ENCODE measurements at regions not wholly inside any gene's neighbourhood (a gene's known extent, or its start where the extent isn't known, plus 50 kb on each side); places are given as distances from the start of the nearest gene placed in this dataset.

DNA sequence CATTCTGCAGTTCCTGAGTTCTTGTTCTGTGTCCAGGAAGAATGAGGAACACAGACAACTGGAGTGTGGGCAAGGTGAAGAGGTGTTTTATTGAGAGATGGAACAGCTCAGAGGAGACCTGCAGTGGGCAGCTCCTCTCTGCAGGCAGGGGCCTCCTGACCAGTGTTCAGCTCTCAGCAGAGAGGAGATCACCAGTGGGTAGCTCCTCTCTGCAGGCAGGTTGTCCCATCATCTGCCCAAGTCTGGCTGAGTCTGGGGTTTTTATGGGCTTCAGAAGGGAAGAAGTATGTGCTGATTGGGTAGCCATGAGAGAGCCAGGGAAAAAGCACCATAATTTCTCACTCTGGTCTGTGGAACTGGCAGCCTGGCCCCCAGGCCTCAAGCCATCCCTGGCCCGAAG lies 56.0 kb upstream of the RASGEF1B start:
- Histone ChIP-seq H3K4me1 (no peaks in the 10 kb centered on the region), H3K36me3 (no peaks in the 10 kb centered on the region), H3K27ac (replicated peaks) (no peak overlapping the region), H3K27me3 (ENCODE audit: low read depth) (no peaks in the 10 kb centered on the region), H3K4me3 (no peak overlapping the region), H3K9me3 (replicated peaks) (peaks cover 5% of the 10 kb centered on the region)
- TF ChIP-seq, protein P1, sequence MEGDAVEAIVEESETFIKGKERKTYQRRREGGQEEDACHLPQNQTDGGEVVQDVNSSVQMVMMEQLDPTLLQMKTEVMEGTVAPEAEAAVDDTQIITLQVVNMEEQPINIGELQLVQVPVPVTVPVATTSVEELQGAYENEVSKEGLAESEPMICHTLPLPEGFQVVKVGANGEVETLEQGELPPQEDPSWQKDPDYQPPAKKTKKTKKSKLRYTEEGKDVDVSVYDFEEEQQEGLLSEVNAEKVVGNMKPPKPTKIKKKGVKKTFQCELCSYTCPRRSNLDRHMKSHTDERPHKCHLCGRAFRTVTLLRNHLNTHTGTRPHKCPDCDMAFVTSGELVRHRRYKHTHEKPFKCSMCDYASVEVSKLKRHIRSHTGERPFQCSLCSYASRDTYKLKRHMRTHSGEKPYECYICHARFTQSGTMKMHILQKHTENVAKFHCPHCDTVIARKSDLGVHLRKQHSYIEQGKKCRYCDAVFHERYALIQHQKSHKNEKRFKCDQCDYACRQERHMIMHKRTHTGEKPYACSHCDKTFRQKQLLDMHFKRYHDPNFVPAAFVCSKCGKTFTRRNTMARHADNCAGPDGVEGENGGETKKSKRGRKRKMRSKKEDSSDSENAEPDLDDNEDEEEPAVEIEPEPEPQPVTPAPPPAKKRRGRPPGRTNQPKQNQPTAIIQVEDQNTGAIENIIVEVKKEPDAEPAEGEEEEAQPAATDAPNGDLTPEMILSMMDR (IDR thresholded peaks at IDR 0.05; ENCODE audit: borderline replicate concordance), result no peak
- DNase-seq, result no peak
- intact Hi-C loops (cut with micrococcal nuclease), result no loop called here

DNA sequence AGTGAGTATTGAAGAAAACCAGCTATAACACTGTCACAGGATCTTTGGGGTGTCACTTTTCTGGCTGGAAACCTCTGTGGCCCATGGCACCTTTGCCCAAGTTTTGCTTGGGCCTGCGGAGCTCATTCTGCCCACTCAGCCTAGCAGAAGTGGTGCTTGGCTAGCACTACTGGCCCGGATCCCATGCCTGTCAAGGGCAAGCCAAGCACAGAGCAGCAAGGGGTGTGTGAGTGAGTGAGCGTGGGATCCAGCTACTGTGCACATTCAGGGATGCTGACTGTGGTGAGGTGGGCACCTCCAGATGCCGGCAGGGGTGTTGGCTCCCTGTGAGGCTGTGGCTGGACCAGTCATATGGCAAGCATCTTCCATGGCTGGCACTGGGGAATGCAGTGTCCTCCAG lies 55.4 kb upstream of the RASGEF1B start:
- Histone ChIP-seq H3K27me3 (ENCODE audit: low read depth) (no peaks in the 10 kb centered on the region), H3K4me1 (no peaks in the 10 kb centered on the region), H3K27ac (replicated peaks) (no peak overlapping the region), H3K9me3 (replicated peaks) (peaks cover 5% of the 10 kb centered on the region), H3K4me3 (no peak overlapping the region), H3K36me3 (no peaks in the 10 kb centered on the region)
- TF ChIP-seq, protein P1 (IDR thresholded peaks at IDR 0.05; ENCODE audit: borderline replicate concordance), result no peak
- intact Hi-C loops (cut with micrococcal nuclease), result no loop called here
- DNase-seq, result peak; percentile 62

- no peak for DNase-seq
- peaks cover 5% of the 10 kb centered on the region for H3K9me3 ChIP-seq (replicated peaks)
- no peaks in the 10 kb centered on the region for H3K27me3 ChIP-seq (ENCODE audit: low read depth)
- H3K27ac ChIP-seq (replicated peaks), result no peak overlapping the region
- H3K4me3 ChIP-seq, result no peak overlapping the region
- no peaks in the 10 kb centered on the region for H3K4me1 ChIP-seq
- intact Hi-C loops (cut with micrococcal nuclease), result no loop called here
- TF ChIP-seq, protein P1 (IDR thresholded peaks at IDR 0.05; ENCODE audit: borderline replicate concordance), result no peak
- no peaks in the 10 kb centered on the region for H3K36me3 ChIP-seq
Measured at GRCh38 chr4:81526706-81527105, 55.0 kb upstream of the RASGEF1B start.

GRCh38 chr4:81523672-81524327 lies 52.1 kb upstream of the RASGEF1B start:
- no peak overlapping the region for H3K4me3 ChIP-seq
- intact Hi-C loops (cut with micrococcal nuclease), result no loop called here
- no peak for DNase-seq
- H3K36me3 ChIP-seq, result no peaks in the 10 kb centered on the region
- H3K27me3 ChIP-seq (ENCODE audit: low read depth), result no peaks in the 10 kb centered on the region
- peaks cover 5% of the 10 kb centered on the region for H3K9me3 ChIP-seq (replicated peaks)
- no peak overlapping the region for H3K27ac ChIP-seq (replicated peaks)
- no peaks in the 10 kb centered on the region for H3K4me1 ChIP-seq
- TF ChIP-seq, protein P1 (IDR thresholded peaks at IDR 0.05; ENCODE audit: borderline replicate concordance), result no peak

DNA sequence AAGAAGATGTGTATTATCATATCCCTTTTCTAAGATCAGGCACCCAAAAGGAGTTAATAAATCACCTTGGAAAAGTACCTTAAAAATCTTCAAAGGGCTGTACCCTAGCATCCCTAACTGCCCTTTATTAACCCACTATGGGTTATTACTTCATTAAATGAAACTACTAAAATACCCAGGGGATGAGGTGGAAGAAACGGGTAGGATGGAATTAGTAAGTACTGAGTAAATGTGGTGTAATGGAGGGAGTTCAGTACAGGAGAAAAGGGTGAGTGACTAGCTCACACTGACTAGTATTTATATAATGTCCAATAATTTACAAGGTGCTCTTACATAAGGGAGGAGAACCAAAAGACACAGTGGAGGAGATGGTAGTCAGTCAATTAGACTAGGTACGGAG lies 51.0 kb upstream of the RASGEF1B start:
- TF ChIP-seq, protein P1 (IDR thresholded peaks at IDR 0.05; ENCODE audit: borderline replicate concordance), result no peak
- peaks cover 3% of the 10 kb centered on the region for H3K9me3 ChIP-seq (replicated peaks)
- no peak overlapping the region for H3K4me3 ChIP-seq
- no peaks in the 10 kb centered on the region for H3K27me3 ChIP-seq (ENCODE audit: low read depth)
- DNase-seq, result no peak
- intact Hi-C loops (cut with micrococcal nuclease), result no loop called here
- no peak overlapping the region for H3K27ac ChIP-seq (replicated peaks)
- H3K36me3 ChIP-seq, result no peaks in the 10 kb centered on the region
- no peaks in the 10 kb centered on the region for H3K4me1 ChIP-seq
